Colonic mucosa (tissue), 4 donors: ENCODE measurements at regions not wholly inside any gene's neighbourhood (a gene's known extent, or its start where the extent isn't known, plus 50 kb on each side); places are given as distances from the start of the nearest gene placed in this dataset.
A peak's percentile ranks its signal among the peaks of the same experiment; 100 is the strongest.

Experiments
- DNase-seq: peaks from one replicate; pipeline ENCODE4 v3.0.0-alpha.2; 2020
- H3K27ac ChIP-seq: fragments of 200-600 bp; one replicate; pipeline ENCODE4 v1.8.0; 2021
- H3K27me3 ChIP-seq: fragments of 200-600 bp; one replicate; pipeline ENCODE4 v1.8.0; 2021
- H3K36me3 ChIP-seq: fragments of 200-600 bp; one replicate; pipeline ENCODE4 v1.8.0; 2021
- H3K4me1 ChIP-seq: fragments of 200-600 bp; one replicate; pipeline ENCODE4 v1.8.0; 2021; ENCODE audit warnings: mild to moderate bottlenecking
- H3K4me3 ChIP-seq: fragments of 200-600 bp; one replicate; pipeline ENCODE4 v1.8.0; 2021
- H3K9ac ChIP-seq, 2 donors: one replicate each; pipeline ENCODE4 v1.7.0; 2013; ENCODE audit warnings: control low read depth in 2 of 2, low read depth in 2 of 2, low read length in 2 of 2
- H3K9me3 ChIP-seq: fragments of 200-600 bp; one replicate; pipeline ENCODE4 v1.8.0; 2021
- intact Hi-C: fragments of 100-400 bp; cut with DNase I; formaldehyde crosslinking; loops from one replicate; pipeline ENCODE4 v1.14.1; 2022
- TF ChIP-seq, protein P1 (sequence below): fragments of 200-600 bp; IDR thresholded peaks from one replicate; pipeline ENCODE4 v1.8.0; 2022; ENCODE audit warnings: antibody characterized with exemption, mild to moderate bottlenecking
- donor health status: healthy.
- donor health status: DM: no; HTN: no; CAD: no.
- donor health status: DM: no; HTN: no; CAD: no.

DNA sequence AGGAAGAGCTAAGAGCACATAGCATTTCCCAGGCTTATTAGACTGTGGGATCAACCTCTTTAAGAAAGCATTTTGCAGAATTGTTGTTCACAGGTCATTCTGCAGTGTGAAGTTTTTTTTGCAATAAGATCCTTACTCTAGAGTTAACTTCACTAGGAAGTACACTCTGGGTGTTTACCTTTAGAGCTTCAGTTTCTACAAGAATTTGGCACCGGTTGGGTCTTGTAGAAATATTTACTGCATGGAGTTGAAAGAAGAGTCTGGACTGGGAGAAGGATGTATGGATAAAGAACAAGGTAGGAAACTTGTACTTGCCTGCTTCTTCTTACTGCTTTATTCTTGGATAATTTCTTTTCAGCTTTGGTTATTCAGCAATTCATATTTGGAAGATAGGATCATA lies 944.9 kb upstream of the GYPC start:
- intact Hi-C loops = no loop called here
- Histone ChIP-seq H3K27ac (no peak overlapping the region), H3K4me3 (no peak overlapping the region), H3K36me3 (no peaks in the 10 kb centered on the region), H3K9ac (no peak overlapping the region), H3K4me1 (no peaks in the 10 kb centered on the region), H3K27me3 (no peaks in the 10 kb centered on the region), H3K9me3 (no peaks in the 10 kb centered on the region)
- no peak for DNase-seq
- TF ChIP-seq, protein P1, sequence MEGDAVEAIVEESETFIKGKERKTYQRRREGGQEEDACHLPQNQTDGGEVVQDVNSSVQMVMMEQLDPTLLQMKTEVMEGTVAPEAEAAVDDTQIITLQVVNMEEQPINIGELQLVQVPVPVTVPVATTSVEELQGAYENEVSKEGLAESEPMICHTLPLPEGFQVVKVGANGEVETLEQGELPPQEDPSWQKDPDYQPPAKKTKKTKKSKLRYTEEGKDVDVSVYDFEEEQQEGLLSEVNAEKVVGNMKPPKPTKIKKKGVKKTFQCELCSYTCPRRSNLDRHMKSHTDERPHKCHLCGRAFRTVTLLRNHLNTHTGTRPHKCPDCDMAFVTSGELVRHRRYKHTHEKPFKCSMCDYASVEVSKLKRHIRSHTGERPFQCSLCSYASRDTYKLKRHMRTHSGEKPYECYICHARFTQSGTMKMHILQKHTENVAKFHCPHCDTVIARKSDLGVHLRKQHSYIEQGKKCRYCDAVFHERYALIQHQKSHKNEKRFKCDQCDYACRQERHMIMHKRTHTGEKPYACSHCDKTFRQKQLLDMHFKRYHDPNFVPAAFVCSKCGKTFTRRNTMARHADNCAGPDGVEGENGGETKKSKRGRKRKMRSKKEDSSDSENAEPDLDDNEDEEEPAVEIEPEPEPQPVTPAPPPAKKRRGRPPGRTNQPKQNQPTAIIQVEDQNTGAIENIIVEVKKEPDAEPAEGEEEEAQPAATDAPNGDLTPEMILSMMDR = no peak

DNA sequence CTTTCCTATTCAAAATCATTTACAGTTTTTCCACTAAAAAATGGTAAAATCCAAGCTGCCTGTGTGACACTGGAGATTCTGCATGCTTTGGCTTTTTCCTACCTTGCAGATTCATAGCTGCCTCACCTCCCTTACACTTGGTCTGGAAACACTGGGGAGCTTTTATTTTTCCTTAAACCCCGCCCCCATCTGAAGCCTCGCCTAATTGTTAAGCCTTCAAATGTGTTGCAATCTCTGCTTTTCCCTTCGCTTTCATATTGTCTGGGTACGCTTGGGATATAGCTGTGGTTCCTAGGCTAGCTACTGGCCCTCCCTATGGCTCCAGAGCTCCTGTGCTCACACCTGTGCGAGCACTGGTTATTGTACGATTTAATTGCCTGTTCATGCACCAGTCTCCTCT lies 942.4 kb upstream of the GYPC start:
- no peak overlapping the region for H3K27ac ChIP-seq
- DNase-seq = no peak
- H3K4me3 ChIP-seq = no peak overlapping the region
- intact Hi-C loops = no loop called here
- no peaks in the 10 kb centered on the region for H3K9me3 ChIP-seq
- no peaks in the 10 kb centered on the region for H3K4me1 ChIP-seq
- no peak overlapping the region for H3K9ac ChIP-seq
- TF ChIP-seq, protein P1 = no peak
- no peaks in the 10 kb centered on the region for H3K27me3 ChIP-seq
- no peaks in the 10 kb centered on the region for H3K36me3 ChIP-seq

DNA sequence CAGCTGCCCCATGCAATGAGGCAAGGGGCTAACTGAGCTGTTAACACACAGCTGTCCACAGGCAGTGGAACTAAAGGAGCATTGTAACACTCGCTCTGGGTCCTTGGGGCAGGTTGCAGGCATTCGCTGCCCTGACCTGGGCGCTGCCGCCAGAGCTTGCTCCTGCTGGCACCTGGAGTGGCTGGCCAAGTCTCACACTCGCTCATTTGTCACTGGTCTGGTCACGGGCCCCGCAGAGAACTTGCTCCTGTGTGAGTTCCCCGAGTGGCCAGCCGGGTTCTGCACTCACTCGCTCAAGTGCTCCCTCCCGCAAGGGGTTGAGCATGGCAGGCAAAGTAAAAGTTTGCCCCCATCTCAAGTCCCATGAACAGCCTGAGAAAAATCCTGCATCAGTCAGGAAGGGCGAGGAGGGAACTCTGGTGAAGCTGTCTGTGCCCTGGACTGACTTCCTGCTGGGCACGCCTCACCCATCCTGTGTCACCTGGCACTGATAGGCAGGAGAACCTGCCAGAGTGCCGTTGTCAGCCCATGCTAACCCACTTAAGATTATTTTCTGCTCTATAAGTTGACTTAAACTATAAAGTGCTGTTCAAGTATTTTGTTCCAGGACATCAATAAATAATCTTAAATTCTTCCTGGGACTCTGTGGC lies 934.8 kb upstream of the GYPC start:
- Histone ChIP-seq H3K4me1 (no peaks in the 10 kb centered on the region), H3K9ac (no peak overlapping the region), H3K9me3 (no peaks in the 10 kb centered on the region), H3K4me3 (no peak overlapping the region), H3K27me3 (no peaks in the 10 kb centered on the region), H3K27ac (no peak overlapping the region), H3K36me3 (no peaks in the 10 kb centered on the region)
- intact Hi-C loops = no loop called here
- TF ChIP-seq, protein P1 = no peak
- DNase-seq = no peak

DNA sequence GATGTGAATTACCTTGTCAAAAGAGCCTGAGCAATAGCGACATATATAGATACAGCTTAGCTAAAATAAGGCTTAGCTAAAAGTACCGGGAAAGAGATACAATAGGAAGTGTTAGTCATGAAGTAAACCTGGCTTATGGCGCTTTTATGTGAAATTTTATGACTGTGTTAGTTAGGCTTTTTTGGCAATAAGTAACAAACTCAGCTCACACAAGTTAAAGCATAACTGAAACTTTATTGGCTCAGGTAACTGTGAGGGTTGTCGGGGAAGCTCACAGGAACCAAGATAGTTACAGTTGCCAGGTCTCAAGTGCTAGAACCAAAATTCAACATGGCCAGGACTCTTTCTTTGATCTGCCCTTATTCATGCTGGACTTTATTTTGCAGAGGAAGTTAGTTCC lies 925.0 kb upstream of the GYPC start:
- no peak for DNase-seq

DNA sequence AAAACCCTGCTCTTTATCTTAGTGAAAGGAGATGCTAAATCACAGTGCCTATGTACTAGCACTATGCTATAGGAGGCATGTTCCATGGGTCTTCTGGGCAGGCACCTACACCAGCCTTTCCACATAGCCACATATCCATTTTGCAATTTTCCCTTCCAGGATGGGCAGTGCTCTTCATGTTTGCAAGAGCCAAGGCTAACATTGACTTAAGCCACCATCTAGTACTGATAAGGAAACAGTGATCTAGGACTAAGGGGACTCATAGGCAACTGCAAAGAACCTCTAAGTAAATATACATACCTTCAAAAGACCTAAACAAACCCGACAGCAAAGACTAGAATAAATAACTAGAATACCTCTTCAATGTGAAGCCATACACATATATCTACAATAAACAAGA lies 919.7 kb upstream of the GYPC start:
- no peaks in the 10 kb centered on the region for H3K4me1 ChIP-seq
- H3K27ac ChIP-seq = no peak overlapping the region
- H3K9me3 ChIP-seq = no peaks in the 10 kb centered on the region
- no peaks in the 10 kb centered on the region for H3K36me3 ChIP-seq
- no peak for DNase-seq
- intact Hi-C loops = no loop called here
- TF ChIP-seq, protein P1 = no peak
- no peak overlapping the region for H3K9ac ChIP-seq
- H3K27me3 ChIP-seq = no peaks in the 10 kb centered on the region
- no peak overlapping the region for H3K4me3 ChIP-seq

More for the DNA sequence above, 925.0 kb upstream of the GYPC start:
- TF ChIP-seq, protein P1 = no peak
- Histone ChIP-seq H3K27ac (peak overlapping the region; percentile 42), H3K27me3 (no peaks in the 10 kb centered on the region), H3K9me3 (no peaks in the 10 kb centered on the region), H3K36me3 (no peaks in the 10 kb centered on the region), H3K4me3 (no peak overlapping the region), H3K4me1 (no peaks in the 10 kb centered on the region), H3K9ac (no peak overlapping the region)
- intact Hi-C loops = no loop called here
